ENCODE measurements at regions not wholly inside any gene's neighbourhood (a gene's known extent, or its start where the extent isn't known, plus 50 kb on each side); places are given as distances from the start of the nearest gene placed in this dataset.

- Histone ChIP-seq H3K27me3 (ENCODE audit: control insufficient read depth in 2 of 2, insufficient read depth in 2 of 2, low read length in 2 of 2) (no peaks in the 10 kb centered on the region), H3K27ac (ENCODE audit: low read depth, low read length) (no peak overlapping the region), H3K4me3 (ENCODE audit: low read length) (no peak overlapping the region), H3K4me1 (ENCODE audit: control insufficient read depth in 2 of 2, insufficient read depth in 2 of 2, low read length in 2 of 2) (no peaks in the 10 kb centered on the region), H3K36me3 (ENCODE audit: control insufficient read depth in 2 of 3, insufficient read depth in 3 of 3, low read length in 3 of 3) (no peaks in the 10 kb centered on the region), H3K9me3 (ENCODE audit: control insufficient read depth in 2 of 3, low read length in 3 of 3) (no peaks in the 10 kb centered on the region)
- Mint-ChIP-seq H3K4me3 (no peak overlapping the region), H3K9me3 (peaks cover 0 to 3% (median 0%) of the 10 kb centered on the region in 11 donors), H3K27ac (peak overlapping the region in 2 of 9 donors; percentile 10 to 14), H3K27me3 (peaks cover 0 to 4% (median 0%) of the 10 kb centered on the region in 5 donors), H3K4me1 (peaks cover 0 to 6% (median 0%) of the 10 kb centered on the region in 7 donors), H3K36me3 (no peaks in the 10 kb centered on the region)
- CTCF ChIA-PET = no interaction called here
- intact Hi-C loops (cut with micrococcal nuclease) = no loop called here
- ATAC-seq (no peak), DNase-seq (no peak)
- POLR2A ChIA-PET = no interaction called here
These were observed 102.7 kb downstream of the RNASET2 start for GRCh38 chr6:166853371-166854325.

GRCh38 chr6:166852451-166852975, 103.8 kb downstream of the RNASET2 start:
- ChIA-PET CTCF (no interaction called here), POLR2A (no interaction called here)
- intact Hi-C loops (cut with micrococcal nuclease) = no loop called here
- H3K4me3 Mint-ChIP-seq = no peak overlapping the region
- H3K27me3 Mint-ChIP-seq = peaks cover 0 to 4% (median 0%) of the 10 kb centered on the region in 5 donors
- peak overlapping the region in 1 of 9 donors; percentile 50 for H3K27ac Mint-ChIP-seq
- Histone ChIP-seq H3K4me3 (ENCODE audit: low read length) (no peak overlapping the region), H3K27me3 (ENCODE audit: control insufficient read depth in 2 of 2, insufficient read depth in 2 of 2, low read length in 2 of 2) (no peaks in the 10 kb centered on the region), H3K27ac (ENCODE audit: low read depth, low read length) (no peak overlapping the region), H3K36me3 (ENCODE audit: control insufficient read depth in 2 of 3, insufficient read depth in 3 of 3, low read length in 3 of 3) (no peaks in the 10 kb centered on the region), H3K9me3 (ENCODE audit: control insufficient read depth in 2 of 3, low read length in 3 of 3) (no peaks in the 10 kb centered on the region), H3K4me1 (ENCODE audit: control insufficient read depth in 2 of 2, insufficient read depth in 2 of 2, low read length in 2 of 2) (no peaks in the 10 kb centered on the region)
- DNase-seq (peak in 1 of 9 donors; percentile 12), ATAC-seq (no peak)
- H3K36me3 Mint-ChIP-seq = peaks cover 0 to 2% (median 0%) of the 10 kb centered on the region in 5 donors
- peaks cover 0 to 6% (median 0%) of the 10 kb centered on the region in 7 donors for H3K4me1 Mint-ChIP-seq
- peaks cover 0 to 4% (median 0%) of the 10 kb centered on the region in 11 donors for H3K9me3 Mint-ChIP-seq

- Histone ChIP-seq H3K27ac (ENCODE audit: low read depth, low read length) (no peak overlapping the region), H3K9me3 (ENCODE audit: control insufficient read depth in 2 of 3, low read length in 3 of 3) (no peaks in the 10 kb centered on the region), H3K4me3 (ENCODE audit: low read length) (no peak overlapping the region), H3K36me3 (ENCODE audit: control insufficient read depth in 2 of 3, insufficient read depth in 3 of 3, low read length in 3 of 3) (no peaks in the 10 kb centered on the region), H3K4me1 (ENCODE audit: control insufficient read depth in 2 of 2, insufficient read depth in 2 of 2, low read length in 2 of 2) (no peaks in the 10 kb centered on the region), H3K27me3 (ENCODE audit: control insufficient read depth in 2 of 2, insufficient read depth in 2 of 2, low read length in 2 of 2) (no peaks in the 10 kb centered on the region)
- peaks cover 0 to 4% (median 0%) of the 10 kb centered on the region in 5 donors for H3K27me3 Mint-ChIP-seq
- DNase-seq = no peak
- no peak for ATAC-seq
- H3K9me3 Mint-ChIP-seq = peaks cover 0 to 8% (median 0%) of the 10 kb centered on the region in 11 donors
- no peak overlapping the region for H3K27ac Mint-ChIP-seq
- intact Hi-C loops (cut with micrococcal nuclease) = no loop called here
- ChIA-PET POLR2A (no interaction called here), CTCF (no interaction called here)
- no peak overlapping the region for H3K4me3 Mint-ChIP-seq
- H3K36me3 Mint-ChIP-seq = peaks cover 0 to 4% (median 0%) of the 10 kb centered on the region in 5 donors
- H3K4me1 Mint-ChIP-seq = peaks cover 0 to 9% (median 0%) of the 10 kb centered on the region in 7 donors
These were observed 104.4 kb downstream of the RNASET2 start for GRCh38 chr6:166851911-166852310.

- Histone ChIP-seq H3K27ac (ENCODE audit: low read depth, low read length) (no peak overlapping the region), H3K4me1 (ENCODE audit: control insufficient read depth in 2 of 2, insufficient read depth in 2 of 2, low read length in 2 of 2) (no peaks in the 10 kb centered on the region), H3K4me3 (ENCODE audit: low read length) (no peak overlapping the region), H3K36me3 (ENCODE audit: control insufficient read depth in 2 of 3, insufficient read depth in 3 of 3, low read length in 3 of 3) (no peaks in the 10 kb centered on the region), H3K9me3 (ENCODE audit: control insufficient read depth in 2 of 3, low read length in 3 of 3) (no peaks in the 10 kb centered on the region), H3K27me3 (ENCODE audit: control insufficient read depth in 2 of 2, insufficient read depth in 2 of 2, low read length in 2 of 2) (no peaks in the 10 kb centered on the region)
- ATAC-seq = no peak
- DNase-seq = no peak
- Mint-ChIP-seq H3K27ac (no peak overlapping the region), H3K9me3 (peaks cover 0 to 8% (median 0%) of the 10 kb centered on the region in 11 donors), H3K4me3 (no peak overlapping the region), H3K4me1 (peaks cover 0 to 14% (median 2%) of the 10 kb centered on the region in 7 donors), H3K27me3 (peaks cover 0 to 4% (median 0%) of the 10 kb centered on the region in 5 donors), H3K36me3 (peaks cover 0 to 4% (median 0%) of the 10 kb centered on the region in 5 donors)
- ChIA-PET POLR2A (no interaction called here), CTCF (no interaction called here)
- intact Hi-C loops (cut with micrococcal nuclease) = no loop called here
These were observed 104.9 kb downstream of the RNASET2 start for GRCh38 chr6:166851426-166851825.

DNA sequence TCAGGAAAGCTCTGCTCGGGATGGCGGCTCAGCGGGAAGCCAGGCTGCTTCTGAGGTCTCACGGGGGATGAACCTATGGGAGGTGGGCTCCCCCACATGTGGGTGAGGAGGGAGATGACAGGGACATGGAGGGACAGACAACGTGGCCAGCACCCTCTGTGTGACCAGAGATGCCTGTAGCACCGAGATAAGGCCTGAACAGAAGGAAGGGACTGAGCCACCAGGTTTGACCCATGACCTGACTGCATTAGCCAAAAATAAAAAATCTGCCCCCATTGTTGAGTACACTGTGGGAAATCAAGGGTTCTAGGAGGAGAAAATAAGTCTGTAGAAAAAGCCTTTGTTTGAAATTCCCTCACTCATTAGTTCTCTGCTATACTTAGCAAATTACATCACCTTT, 105.7 kb downstream of the RNASET2 start:
- ATAC-seq = no peak
- Histone ChIP-seq H3K27ac (ENCODE audit: low read depth, low read length) (no peak overlapping the region), H3K27me3 (ENCODE audit: control insufficient read depth in 2 of 2, insufficient read depth in 2 of 2, low read length in 2 of 2) (no peaks in the 10 kb centered on the region), H3K4me3 (ENCODE audit: low read length) (no peak overlapping the region), H3K9me3 (ENCODE audit: control insufficient read depth in 2 of 3, low read length in 3 of 3) (no peaks in the 10 kb centered on the region), H3K36me3 (ENCODE audit: control insufficient read depth in 2 of 3, insufficient read depth in 3 of 3, low read length in 3 of 3) (no peaks in the 10 kb centered on the region), H3K4me1 (ENCODE audit: control insufficient read depth in 2 of 2, insufficient read depth in 2 of 2, low read length in 2 of 2) (no peaks in the 10 kb centered on the region)
- H3K9me3 Mint-ChIP-seq = peaks cover 0 to 13% (median 0%) of the 10 kb centered on the region in 11 donors
- intact Hi-C loops (cut with micrococcal nuclease) = no loop called here
- no peak for DNase-seq
- ChIA-PET POLR2A (interaction anchor here (0.6 kb wide), 2 partner anchors 20 to 67 kb away, joined by 3 to 6 read pairs; no protein-coding TSS in a partner anchor), CTCF (no interaction called here)
- peaks cover 0 to 4% (median 0%) of the 10 kb centered on the region in 5 donors for H3K27me3 Mint-ChIP-seq
- peaks cover 0 to 4% (median 0%) of the 10 kb centered on the region in 5 donors for H3K36me3 Mint-ChIP-seq
- H3K4me3 Mint-ChIP-seq = no peak overlapping the region
- no peak overlapping the region for H3K27ac Mint-ChIP-seq
- H3K4me1 Mint-ChIP-seq = peaks cover 0 to 21% (median 4%) of the 10 kb centered on the region in 7 donors

GRCh38 chr6:166849749-166850183, 106.6 kb downstream of the RNASET2 start:
- no peaks in the 10 kb centered on the region for H3K4me1 ChIP-seq (ENCODE audit: control insufficient read depth in 2 of 2, insufficient read depth in 2 of 2, low read length in 2 of 2)
- H3K9me3 ChIP-seq (ENCODE audit: control insufficient read depth in 2 of 3, low read length in 3 of 3) = no peaks in the 10 kb centered on the region
- no peak overlapping the region for H3K4me3 ChIP-seq (ENCODE audit: low read length)
- no peak overlapping the region for H3K27ac Mint-ChIP-seq
- peaks cover 0 to 23% (median 4%) of the 10 kb centered on the region in 7 donors for H3K4me1 Mint-ChIP-seq
- POLR2A ChIA-PET = no interaction called here
- ATAC-seq (no peak), DNase-seq (no peak)
- intact Hi-C loops (cut with micrococcal nuclease) = no loop called here
- CTCF ChIA-PET = interaction anchor here (0.5 to 1.2 kb wide), 3 partner anchors 13 to 1391 kb away, joined by 3 read pairs; no protein-coding TSS in a partner anchor
- H3K27me3 Mint-ChIP-seq = peaks cover 0 to 4% (median 0%) of the 10 kb centered on the region in 5 donors
- peaks cover 0 to 4% (median 0%) of the 10 kb centered on the region in 5 donors for H3K36me3 Mint-ChIP-seq
- H3K4me3 Mint-ChIP-seq = no peak overlapping the region
- no peaks in the 10 kb centered on the region for H3K27me3 ChIP-seq (ENCODE audit: control insufficient read depth in 2 of 2, insufficient read depth in 2 of 2, low read length in 2 of 2)
- peaks cover 0 to 22% (median 0%) of the 10 kb centered on the region in 11 donors for H3K9me3 Mint-ChIP-seq
- no peak overlapping the region for H3K27ac ChIP-seq (ENCODE audit: low read depth, low read length)
- H3K36me3 ChIP-seq (ENCODE audit: control insufficient read depth in 2 of 3, insufficient read depth in 3 of 3, low read length in 3 of 3) = no peaks in the 10 kb centered on the region
